ENCODE measurements at regions not wholly inside any gene's neighbourhood (a gene's known extent, or its start where the extent isn't known, plus 50 kb on each side); places are given as distances from the start of the nearest gene placed in this dataset.
"Not testable (repeated sequence)": the region's sequence is repeated elsewhere in the genome, so short reads cannot be mapped to it uniquely, and the experiment has no call there.

GRCh38 chr4:144831971-144832370, 186.0 kb downstream of the HHIP start:
- Mint-ChIP-seq H3K27ac (ENCODE audit: unreplicated experiment) (no peak overlapping the region), H3K27me3 (ENCODE audit: unreplicated experiment) (no peaks in the 10 kb centered on the region), H3K9me3 (ENCODE audit: unreplicated experiment) (no peaks in the 10 kb centered on the region), H3K36me3 (ENCODE audit: low read depth, unreplicated experiment) (no peaks in the 10 kb centered on the region), H3K4me1 (ENCODE audit: unreplicated experiment) (no peaks in the 10 kb centered on the region), H3K4me3 (ENCODE audit: unreplicated experiment) (no peak overlapping the region)
- no peak for DNase-seq (ENCODE audit: low spot score)
- no peak for TF ChIP-seq CTCF (IDR thresholded peaks at IDR 0.05; ENCODE audit: unreplicated experiment)

DNA sequence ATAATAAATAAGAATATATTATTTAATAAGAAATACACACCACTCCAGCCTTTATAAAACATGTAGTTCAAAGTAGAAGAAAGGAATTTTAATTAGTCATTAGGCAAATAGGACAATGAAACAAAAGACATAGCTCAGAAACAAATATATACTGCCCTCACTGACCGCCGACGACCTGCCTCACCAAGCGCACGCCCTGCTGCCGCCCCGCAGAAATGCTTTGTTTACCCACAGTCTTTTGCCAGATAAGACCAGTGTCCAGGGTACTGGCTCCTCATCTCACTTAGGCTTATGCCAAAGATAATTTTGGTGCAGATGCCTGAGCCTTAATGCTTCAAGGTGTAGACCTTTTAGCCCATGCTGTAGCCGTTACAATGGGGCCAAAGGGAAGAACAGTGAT, 199.5 kb downstream of the HHIP start:
- no peak for TF ChIP-seq CTCF (IDR thresholded peaks at IDR 0.05; ENCODE audit: unreplicated experiment)
- H3K9me3 Mint-ChIP-seq (ENCODE audit: unreplicated experiment): no peaks in the 10 kb centered on the region
- DNase-seq (ENCODE audit: low spot score): no peak
- no peaks in the 10 kb centered on the region for H3K36me3 Mint-ChIP-seq (ENCODE audit: low read depth, unreplicated experiment)
- H3K4me3 Mint-ChIP-seq (ENCODE audit: unreplicated experiment): no peak overlapping the region
- H3K4me1 Mint-ChIP-seq (ENCODE audit: unreplicated experiment): no peaks in the 10 kb centered on the region
- H3K27ac Mint-ChIP-seq (ENCODE audit: unreplicated experiment): no peak overlapping the region
- peaks cover 2% of the 10 kb centered on the region for H3K27me3 Mint-ChIP-seq (ENCODE audit: unreplicated experiment)

- Mint-ChIP-seq H3K27ac (ENCODE audit: unreplicated experiment) (no peak overlapping the region), H3K36me3 (ENCODE audit: low read depth, unreplicated experiment) (no peaks in the 10 kb centered on the region), H3K4me1 (ENCODE audit: unreplicated experiment) (no peaks in the 10 kb centered on the region), H3K9me3 (ENCODE audit: unreplicated experiment) (no peaks in the 10 kb centered on the region), H3K27me3 (ENCODE audit: unreplicated experiment) (peaks cover 2% of the 10 kb centered on the region), H3K4me3 (ENCODE audit: unreplicated experiment) (no peak overlapping the region)
- TF ChIP-seq CTCF (IDR thresholded peaks at IDR 0.05; ENCODE audit: unreplicated experiment): no peak
- no peak for DNase-seq (ENCODE audit: low spot score)
Observed at GRCh38 chr4:144851948-144852347, 206.0 kb downstream of the HHIP start.

- Mint-ChIP-seq H3K36me3 (ENCODE audit: low read depth, unreplicated experiment) (no peaks in the 10 kb centered on the region), H3K27me3 (ENCODE audit: unreplicated experiment) (no peaks in the 10 kb centered on the region), H3K27ac (ENCODE audit: unreplicated experiment) (no peak overlapping the region), H3K9me3 (ENCODE audit: unreplicated experiment) (no peaks in the 10 kb centered on the region), H3K4me3 (ENCODE audit: unreplicated experiment) (no peak overlapping the region), H3K4me1 (ENCODE audit: unreplicated experiment) (no peaks in the 10 kb centered on the region)
- no peak for TF ChIP-seq CTCF (IDR thresholded peaks at IDR 0.05; ENCODE audit: unreplicated experiment)
- no peak for DNase-seq (ENCODE audit: low spot score)
Observed at GRCh38 chr4:144861471-144861870, 215.5 kb downstream of the HHIP start.

- no peaks in the 10 kb centered on the region for H3K9me3 Mint-ChIP-seq (ENCODE audit: unreplicated experiment)
- no peak overlapping the region for H3K27ac Mint-ChIP-seq (ENCODE audit: unreplicated experiment)
- peaks cover 5% of the 10 kb centered on the region for H3K36me3 Mint-ChIP-seq (ENCODE audit: low read depth, unreplicated experiment)
- no peak for TF ChIP-seq CTCF (IDR thresholded peaks at IDR 0.05; ENCODE audit: unreplicated experiment)
- no peaks in the 10 kb centered on the region for H3K27me3 Mint-ChIP-seq (ENCODE audit: unreplicated experiment)
- H3K4me1 Mint-ChIP-seq (ENCODE audit: unreplicated experiment): no peaks in the 10 kb centered on the region
- DNase-seq (ENCODE audit: low spot score): no peak
- no peak overlapping the region for H3K4me3 Mint-ChIP-seq (ENCODE audit: unreplicated experiment)
Observed at GRCh38 chr4:144862210-144862609, 216.3 kb downstream of the HHIP start.

GRCh38 chr4:144864891-144865290, 218.9 kb downstream of the HHIP start:
- not testable (repeated sequence) for H3K27ac Mint-ChIP-seq (ENCODE audit: unreplicated experiment); H3K36me3 Mint-ChIP-seq (ENCODE audit: low read depth, unreplicated experiment); DNase-seq (ENCODE audit: low spot score); H3K4me1 Mint-ChIP-seq (ENCODE audit: unreplicated experiment); H3K4me3 Mint-ChIP-seq (ENCODE audit: unreplicated experiment); H3K27me3 Mint-ChIP-seq (ENCODE audit: unreplicated experiment); H3K9me3 Mint-ChIP-seq (ENCODE audit: unreplicated experiment)

All from endothelial cell (in vitro differentiated cells).